Kidney epithelial cell (primary cell): ENCODE measurements at regions not wholly inside any gene's neighbourhood (a gene's known extent, or its start where the extent isn't known, plus 50 kb on each side); places are given as distances from the start of the nearest gene placed in this dataset.

Experiments used
- DNase-seq: peaks from one replicate; pipeline ENCODE4 v3.0.0-alpha.2; 2010; ENCODE audit warnings: low read depth
- H3K27me3 ChIP-seq: 2 replicates; pipeline ENCODE4 v1.6.0; 2011; ENCODE audit warnings: low read length; ENCODE audit not compliant: control insufficient read depth, insufficient read depth
- H3K36me3 ChIP-seq: 2 replicates; pipeline ENCODE4 v1.5.1; 2011; ENCODE audit warnings: low read length; ENCODE audit not compliant: control insufficient read depth, insufficient read depth
- H3K4me3 ChIP-seq: 2 replicates; pipeline ENCODE4 v1.5.1; 2011; ENCODE audit warnings: low read depth, mild to moderate bottlenecking, control low read depth, low read length
- CTCF ChIP-seq: IDR thresholded peaks from 2 replicates; pipeline ENCODE4 v1.5.1; 2011; ENCODE audit warnings: mild to moderate bottlenecking, moderate library complexity, low read length, control low read depth, inconsistent platforms; ENCODE audit not compliant: insufficient read depth, poor library complexity, severe bottlenecking

GRCh38 chr7:26476271-26476670, 184.6 kb downstream of the SNX10 start:
- H3K36me3 ChIP-seq = no peaks in the 10 kb centered on the region
- TF ChIP-seq CTCF = no peak
- H3K27me3 ChIP-seq = no peaks in the 10 kb centered on the region
- no peak for DNase-seq
- H3K4me3 ChIP-seq = no peak overlapping the region

- Histone ChIP-seq H3K36me3 (no peaks in the 10 kb centered on the region), H3K27me3 (no peaks in the 10 kb centered on the region), H3K4me3 (no peak overlapping the region)
- no peak for TF ChIP-seq CTCF
- no peak for DNase-seq
Measured at GRCh38 chr7:26477381-26477990, 185.8 kb downstream of the SNX10 start.

- TF ChIP-seq CTCF = no peak
- H3K36me3 ChIP-seq = no peaks in the 10 kb centered on the region
- no peak overlapping the region for H3K4me3 ChIP-seq
- no peaks in the 10 kb centered on the region for H3K27me3 ChIP-seq
- DNase-seq = no peak
Measured at GRCh38 chr7:26478550-26478949, 186.9 kb downstream of the SNX10 start.

DNA sequence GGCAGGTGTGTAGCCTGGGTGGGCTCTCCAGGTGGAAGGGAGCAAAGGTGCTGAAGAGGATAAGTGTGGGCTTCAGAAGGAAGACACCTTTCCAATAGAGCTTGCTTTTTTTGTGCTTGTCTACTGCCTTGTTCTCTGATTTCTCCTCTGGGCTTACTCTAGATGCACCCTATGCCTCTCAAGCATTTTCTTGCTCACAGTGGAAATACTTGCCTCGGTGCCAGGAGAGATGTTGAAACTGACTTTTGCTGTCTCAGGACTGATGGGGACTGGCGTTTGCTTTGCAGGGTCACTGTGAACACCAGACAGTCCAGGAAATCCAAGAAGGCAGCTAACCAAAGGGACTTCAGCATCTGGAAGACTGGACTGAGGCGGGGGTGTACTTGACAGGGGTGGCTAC, 187.9 kb downstream of the SNX10 start:
- TF ChIP-seq CTCF = no peak
- H3K4me3 ChIP-seq = no peak overlapping the region
- no peaks in the 10 kb centered on the region for H3K36me3 ChIP-seq
- no peak for DNase-seq
- H3K27me3 ChIP-seq = no peaks in the 10 kb centered on the region

DNA sequence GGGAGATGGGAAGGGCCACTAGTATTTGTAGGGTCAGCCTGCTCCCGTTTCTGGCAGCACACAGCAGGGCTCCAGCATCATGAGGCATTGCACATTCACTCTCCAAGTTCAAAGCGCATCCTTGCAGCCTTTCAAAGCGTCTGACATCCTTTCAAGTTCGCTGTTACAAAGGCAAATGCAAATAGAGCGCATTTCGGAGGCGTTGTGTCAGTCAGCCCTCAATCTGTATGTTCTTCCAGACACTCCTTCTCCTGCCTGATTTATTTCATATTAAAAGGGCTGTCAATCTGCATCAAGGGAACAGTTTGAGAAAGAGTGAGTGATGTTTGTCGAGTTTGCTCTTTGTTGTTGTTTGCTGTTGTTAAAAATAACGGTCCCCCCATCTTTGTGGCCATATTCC, 188.5 kb downstream of the SNX10 start:
- no peak for TF ChIP-seq CTCF
- H3K27me3 ChIP-seq = no peaks in the 10 kb centered on the region
- no peak overlapping the region for H3K4me3 ChIP-seq
- H3K36me3 ChIP-seq = no peaks in the 10 kb centered on the region
- no peak for DNase-seq

GRCh38 chr7:26482927-26483326, 191.3 kb downstream of the SNX10 start:
- no peak for DNase-seq
- no peak for TF ChIP-seq CTCF
- no peak overlapping the region for H3K4me3 ChIP-seq
- H3K27me3 ChIP-seq = no peaks in the 10 kb centered on the region
- no peaks in the 10 kb centered on the region for H3K36me3 ChIP-seq
